SK-N-DZ (cell line): ENCODE measurements at regions not wholly inside any gene's neighbourhood (a gene's known extent, or its start where the extent isn't known, plus 50 kb on each side); places are given as distances from the start of the nearest gene placed in this dataset.

Experiments
- DNase-seq: peaks from one replicate; pipeline ENCODE4 v3.0.0-alpha.2; 2015; ENCODE audit warnings: low spot score

- no peak for DNase-seq
Measured at GRCh38 chr20:57880571-57880892, 170.7 kb upstream of the PMEPA1 start.

- DNase-seq: no peak
Measured at GRCh38 chr20:57879779-57880570, 170.2 kb upstream of the PMEPA1 start.

GRCh38 chr20:57879437-57879778 lies 169.6 kb upstream of the PMEPA1 start:
- no peak for DNase-seq

- DNase-seq: no peak
Measured at GRCh38 chr20:57878786-57879424, 169.1 kb upstream of the PMEPA1 start.

GRCh38 chr20:57877995-57878394 lies 168.2 kb upstream of the PMEPA1 start:
- DNase-seq: no peak

GRCh38 chr20:57877131-57877824 lies 167.5 kb upstream of the PMEPA1 start:
- no peak for DNase-seq

- no peak for DNase-seq
Measured at GRCh38 chr20:57876163-57876562, 166.3 kb upstream of the PMEPA1 start.

- DNase-seq: no peak
Measured at GRCh38 chr20:57874141-57874540, 164.3 kb upstream of the PMEPA1 start.

- DNase-seq: no peak
Measured at GRCh38 chr20:57872816-57873409, 163.1 kb upstream of the PMEPA1 start.

- DNase-seq: no peak
Measured at GRCh38 chr20:57871237-57871632, 161.4 kb upstream of the PMEPA1 start.

- DNase-seq: no peak
Measured at GRCh38 chr20:57870597-57871236, 160.9 kb upstream of the PMEPA1 start.

GRCh38 chr20:57869951-57870315 lies 160.1 kb upstream of the PMEPA1 start:
- DNase-seq: no peak

- DNase-seq: no peak
Measured at GRCh38 chr20:57869291-57869950, 159.6 kb upstream of the PMEPA1 start.

- DNase-seq: no peak
Measured at GRCh38 chr20:57868310-57868709, 158.5 kb upstream of the PMEPA1 start.

- DNase-seq: no peak
Measured at GRCh38 chr20:57867807-57868206, 158.0 kb upstream of the PMEPA1 start.

- no peak for DNase-seq
Measured at GRCh38 chr20:57867181-57867803, 157.5 kb upstream of the PMEPA1 start.

- no peak for DNase-seq
Measured at GRCh38 chr20:57866250-57867106, 156.7 kb upstream of the PMEPA1 start.

- DNase-seq: no peak
Measured at GRCh38 chr20:57865266-57865665, 155.5 kb upstream of the PMEPA1 start.

GRCh38 chr20:57860576-57860975 lies 150.8 kb upstream of the PMEPA1 start:
- DNase-seq: no peak

GRCh38 chr20:57857969-57858368 lies 148.2 kb upstream of the PMEPA1 start:
- DNase-seq: no peak
